ENCODE measurements at regions not wholly inside any gene's neighbourhood (a gene's known extent, or its start where the extent isn't known, plus 50 kb on each side); places are given as distances from the start of the nearest gene placed in this dataset.

DNA sequence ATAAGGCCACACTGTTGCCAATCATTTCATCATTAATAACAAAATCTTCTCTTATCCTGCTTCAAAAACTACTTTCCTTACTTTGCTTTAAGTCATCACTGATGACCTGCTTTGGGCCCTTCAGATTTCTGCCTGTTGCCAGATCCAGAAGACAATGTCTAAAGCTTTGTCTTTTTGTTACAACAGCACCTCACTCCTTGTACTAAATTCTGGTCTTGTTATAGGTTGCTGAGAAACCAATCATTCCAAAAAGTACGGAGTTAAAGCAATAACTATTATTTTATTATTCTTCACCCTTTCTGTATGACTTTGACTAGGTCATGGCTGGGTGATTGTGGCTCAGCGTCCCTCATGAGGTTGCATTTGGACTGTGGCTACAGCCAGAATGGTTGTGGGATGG is 633.5 kb downstream of the PTPRU start:
- no peak overlapping the region for H3K4me3 ChIP-seq (ENCODE audit: low read depth, low read length)
- TF ChIP-seq CTCF (IDR thresholded peaks at IDR 0.05; ENCODE audit: low read depth, low read length), result no peak
- no peaks in the 10 kb centered on the region for H3K9me3 ChIP-seq (ENCODE audit: severe bottlenecking)
- H3K36me3 ChIP-seq, result no peaks in the 10 kb centered on the region
- no peak for DNase-seq
- H3K27me3 ChIP-seq (ENCODE audit: insufficient read depth, low read depth, severe bottlenecking), result no peaks in the 10 kb centered on the region
- H3K27ac ChIP-seq, result no peak overlapping the region

GRCh38 chr1:29868944-29869343 is 632.6 kb downstream of the PTPRU start:
- H3K27me3 ChIP-seq (ENCODE audit: insufficient read depth, low read depth, severe bottlenecking), result no peaks in the 10 kb centered on the region
- no peak for TF ChIP-seq CTCF (IDR thresholded peaks at IDR 0.05; ENCODE audit: low read depth, low read length)
- no peak overlapping the region for H3K4me3 ChIP-seq (ENCODE audit: low read depth, low read length)
- no peak for DNase-seq
- H3K27ac ChIP-seq, result no peak overlapping the region
- no peaks in the 10 kb centered on the region for H3K9me3 ChIP-seq (ENCODE audit: severe bottlenecking)
- no peaks in the 10 kb centered on the region for H3K36me3 ChIP-seq

GRCh38 chr1:29868096-29868495 is 631.8 kb downstream of the PTPRU start:
- Histone ChIP-seq H3K36me3 (no peaks in the 10 kb centered on the region), H3K27ac (no peak overlapping the region), H3K9me3 (ENCODE audit: severe bottlenecking) (no peaks in the 10 kb centered on the region), H3K4me3 (ENCODE audit: low read depth, low read length) (no peak overlapping the region), H3K27me3 (ENCODE audit: insufficient read depth, low read depth, severe bottlenecking) (no peaks in the 10 kb centered on the region)
- no peak for TF ChIP-seq CTCF (IDR thresholded peaks at IDR 0.05; ENCODE audit: low read depth, low read length)
- no peak for DNase-seq

- no peak overlapping the region for H3K4me3 ChIP-seq (ENCODE audit: low read depth, low read length)
- H3K9me3 ChIP-seq (ENCODE audit: severe bottlenecking), result peaks cover 6% of the 10 kb centered on the region
- no peaks in the 10 kb centered on the region for H3K36me3 ChIP-seq
- H3K27me3 ChIP-seq (ENCODE audit: insufficient read depth, low read depth, severe bottlenecking), result no peaks in the 10 kb centered on the region
- no peak overlapping the region for H3K27ac ChIP-seq
- no peak for DNase-seq
- TF ChIP-seq CTCF (IDR thresholded peaks at IDR 0.05; ENCODE audit: low read depth, low read length), result no peak
Observed at GRCh38 chr1:29865051-29865450, 628.7 kb downstream of the PTPRU start.

DNA sequence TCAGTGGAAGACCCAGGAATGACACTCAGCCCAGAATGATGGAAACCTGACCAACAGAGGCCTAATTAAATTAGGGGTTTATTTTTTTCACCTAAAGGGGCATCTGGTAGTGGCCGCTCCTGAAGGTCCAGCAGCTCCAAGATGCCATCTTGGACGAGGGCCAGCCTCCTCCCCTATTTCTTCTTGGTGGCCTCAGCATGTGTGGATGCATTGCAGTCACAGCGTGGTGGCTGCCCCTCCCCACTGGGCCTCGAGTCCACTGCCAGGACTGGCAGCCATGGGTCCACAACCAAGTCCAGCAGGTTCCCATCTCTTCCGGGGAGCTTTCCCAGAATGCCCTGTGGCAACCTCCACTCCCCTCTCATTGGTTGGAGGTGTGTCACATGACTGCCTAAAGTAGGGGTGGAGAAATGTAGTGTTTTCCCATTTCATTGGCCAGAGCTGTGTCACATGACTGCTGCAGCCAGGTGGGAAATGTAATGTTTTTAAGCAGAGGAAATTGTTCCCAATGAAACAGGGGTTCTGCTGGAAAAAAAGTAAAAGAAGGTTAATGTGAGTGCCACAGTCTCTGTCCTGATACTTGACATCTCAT is 628.2 kb downstream of the PTPRU start:
- no peak overlapping the region for H3K27ac ChIP-seq
- no peaks in the 10 kb centered on the region for H3K36me3 ChIP-seq
- no peak overlapping the region for H3K4me3 ChIP-seq (ENCODE audit: low read depth, low read length)
- no peak for TF ChIP-seq CTCF (IDR thresholded peaks at IDR 0.05; ENCODE audit: low read depth, low read length)
- no peaks in the 10 kb centered on the region for H3K27me3 ChIP-seq (ENCODE audit: insufficient read depth, low read depth, severe bottlenecking)
- H3K9me3 ChIP-seq (ENCODE audit: severe bottlenecking), result peaks cover 6% of the 10 kb centered on the region
- no peak for DNase-seq

DNA sequence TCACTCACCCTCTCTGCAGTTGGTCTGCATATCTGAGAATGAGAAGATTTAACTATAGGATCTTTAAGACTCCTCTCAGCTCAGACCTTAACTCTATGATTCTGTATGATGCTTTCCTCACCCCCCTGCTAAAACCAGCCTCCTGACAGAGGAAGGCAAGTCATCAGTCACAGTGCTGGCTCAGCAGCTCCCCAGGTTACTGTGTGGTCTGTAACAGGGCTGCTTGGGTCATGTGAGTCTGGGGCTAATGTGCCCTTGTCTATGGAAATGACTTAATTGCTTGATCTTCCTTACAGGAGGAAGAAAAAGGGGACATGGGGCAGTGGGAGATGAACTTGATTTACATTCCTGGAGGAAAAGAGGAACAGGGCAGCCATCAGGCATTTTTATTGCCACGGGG is 625.6 kb downstream of the PTPRU start:
- no peak overlapping the region for H3K4me3 ChIP-seq (ENCODE audit: low read depth, low read length)
- H3K27ac ChIP-seq, result no peak overlapping the region
- H3K27me3 ChIP-seq (ENCODE audit: insufficient read depth, low read depth, severe bottlenecking), result no peaks in the 10 kb centered on the region
- H3K9me3 ChIP-seq (ENCODE audit: severe bottlenecking), result peaks cover 6% of the 10 kb centered on the region
- no peak for DNase-seq
- TF ChIP-seq CTCF (IDR thresholded peaks at IDR 0.05; ENCODE audit: low read depth, low read length), result no peak
- no peaks in the 10 kb centered on the region for H3K36me3 ChIP-seq
